Retinal pigment epithelial cell (primary cell): ENCODE measurements at regions not wholly inside any gene's neighbourhood (a gene's known extent, or its start where the extent isn't known, plus 50 kb on each side); places are given as distances from the start of the nearest gene placed in this dataset.

Source experiments
- DNase-seq: peaks from one replicate; pipeline ENCODE4 v3.0.0-alpha.2; 2010; ENCODE audit warnings: low read depth
- H3K4me3 ChIP-seq: 2 replicates; pipeline ENCODE4 v1.5.1; 2011; ENCODE audit warnings: mild to moderate bottlenecking, low read length, control low read depth, moderate library complexity
- TF ChIP-seq, protein P1 (sequence below): conservative IDR thresholded peaks from 2 replicates; pipeline ENCODE4 v1.5.1; 2011; ENCODE audit warnings: low read depth, low read length, control low read depth, inconsistent platforms

DNA sequence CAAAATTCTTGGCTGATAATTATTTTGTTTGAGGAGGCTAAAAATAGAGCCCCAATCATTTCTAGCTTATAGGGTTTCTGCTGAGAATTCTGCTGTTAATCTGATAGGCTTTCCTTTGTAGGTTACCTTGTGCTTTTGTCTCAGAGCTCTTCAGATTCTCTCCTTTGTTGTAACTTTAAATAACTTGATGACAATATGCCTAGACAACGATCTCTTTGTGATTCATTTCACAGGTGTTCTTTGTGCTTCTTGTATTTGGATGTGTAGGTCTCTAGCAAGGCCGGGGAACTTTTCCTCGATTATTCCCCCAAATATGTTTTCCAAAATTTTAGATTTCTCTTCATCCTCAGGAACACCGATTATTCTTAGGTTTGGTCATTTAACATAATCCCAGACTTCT lies 376.5 kb upstream of the MAN1A1 start:
- no peak for DNase-seq
- no peak overlapping the region for H3K4me3 ChIP-seq
- TF ChIP-seq, protein P1, sequence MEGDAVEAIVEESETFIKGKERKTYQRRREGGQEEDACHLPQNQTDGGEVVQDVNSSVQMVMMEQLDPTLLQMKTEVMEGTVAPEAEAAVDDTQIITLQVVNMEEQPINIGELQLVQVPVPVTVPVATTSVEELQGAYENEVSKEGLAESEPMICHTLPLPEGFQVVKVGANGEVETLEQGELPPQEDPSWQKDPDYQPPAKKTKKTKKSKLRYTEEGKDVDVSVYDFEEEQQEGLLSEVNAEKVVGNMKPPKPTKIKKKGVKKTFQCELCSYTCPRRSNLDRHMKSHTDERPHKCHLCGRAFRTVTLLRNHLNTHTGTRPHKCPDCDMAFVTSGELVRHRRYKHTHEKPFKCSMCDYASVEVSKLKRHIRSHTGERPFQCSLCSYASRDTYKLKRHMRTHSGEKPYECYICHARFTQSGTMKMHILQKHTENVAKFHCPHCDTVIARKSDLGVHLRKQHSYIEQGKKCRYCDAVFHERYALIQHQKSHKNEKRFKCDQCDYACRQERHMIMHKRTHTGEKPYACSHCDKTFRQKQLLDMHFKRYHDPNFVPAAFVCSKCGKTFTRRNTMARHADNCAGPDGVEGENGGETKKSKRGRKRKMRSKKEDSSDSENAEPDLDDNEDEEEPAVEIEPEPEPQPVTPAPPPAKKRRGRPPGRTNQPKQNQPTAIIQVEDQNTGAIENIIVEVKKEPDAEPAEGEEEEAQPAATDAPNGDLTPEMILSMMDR = no peak

DNA sequence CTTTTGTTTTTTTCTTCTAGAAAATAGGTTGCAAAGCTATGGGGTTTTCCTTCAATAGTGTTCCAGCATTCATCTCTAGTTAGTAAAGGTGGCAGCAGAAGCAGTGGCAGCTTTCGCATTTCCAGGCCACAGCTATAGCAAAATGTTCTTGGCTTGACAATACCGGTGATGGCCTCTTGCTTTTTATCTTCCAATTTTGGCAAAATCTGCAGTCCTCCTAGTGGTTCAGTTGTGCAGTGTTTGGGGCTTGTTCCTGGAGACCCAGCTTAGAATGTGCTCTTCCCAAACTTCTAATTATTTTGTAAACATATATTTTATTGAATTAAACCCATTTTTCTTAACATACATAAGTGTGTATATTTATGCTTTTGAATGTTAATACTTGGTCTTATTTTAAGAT lies 370.6 kb upstream of the MAN1A1 start:
- DNase-seq = no peak
- TF ChIP-seq, protein P1 = no peak
- no peak overlapping the region for H3K4me3 ChIP-seq

DNA sequence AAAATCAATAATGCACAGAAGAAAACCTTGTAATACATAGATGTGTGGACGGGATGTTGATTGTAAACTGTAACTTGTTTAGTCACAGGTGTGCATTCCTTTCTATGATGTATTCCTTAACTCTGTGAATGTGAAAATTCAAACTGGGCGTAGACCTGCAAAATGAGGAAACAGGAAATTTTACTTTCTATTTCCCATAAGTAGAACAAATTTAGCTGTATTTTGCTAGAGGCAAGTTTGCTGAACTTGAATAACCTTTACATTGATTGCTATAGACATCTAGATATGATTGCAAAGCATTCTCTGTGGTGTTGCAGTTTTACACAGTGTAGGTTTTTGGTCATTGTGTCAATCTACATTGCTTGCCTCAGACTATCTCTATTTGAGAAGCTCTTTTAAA lies 368.4 kb upstream of the MAN1A1 start:
- TF ChIP-seq, protein P1 = no peak
- no peak for DNase-seq
- no peak overlapping the region for H3K4me3 ChIP-seq

DNA sequence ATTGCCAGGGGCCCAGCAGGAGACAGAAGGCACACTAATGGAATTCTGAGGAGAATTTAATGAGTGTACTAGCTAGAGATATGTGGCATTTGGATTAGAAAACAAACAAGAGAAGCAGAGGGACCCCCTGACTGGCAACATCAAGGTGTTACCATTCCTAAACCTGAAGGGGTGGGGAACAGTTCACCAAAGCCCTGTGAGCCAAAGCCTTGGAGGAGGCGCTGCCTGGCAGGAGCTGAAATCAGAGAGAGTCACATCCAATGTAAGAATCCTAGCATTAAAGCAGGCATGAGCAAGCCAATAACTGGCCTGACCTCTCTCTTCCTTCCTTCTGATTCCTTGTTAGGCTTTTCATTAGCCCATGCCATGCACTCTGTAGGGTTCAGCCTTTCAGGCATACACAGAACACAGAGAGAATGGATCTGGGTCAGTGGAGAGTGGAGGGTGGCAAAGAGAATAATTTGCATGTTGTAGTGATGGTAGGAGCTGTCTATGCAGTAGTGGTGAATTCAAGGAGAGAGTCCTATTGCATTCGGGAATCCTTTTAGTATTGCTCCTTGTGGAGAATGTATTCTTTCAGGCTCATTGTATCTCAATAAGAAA lies 367.2 kb upstream of the MAN1A1 start:
- H3K4me3 ChIP-seq = no peak overlapping the region
- TF ChIP-seq, protein P1 = no peak
- DNase-seq = no peak

DNA sequence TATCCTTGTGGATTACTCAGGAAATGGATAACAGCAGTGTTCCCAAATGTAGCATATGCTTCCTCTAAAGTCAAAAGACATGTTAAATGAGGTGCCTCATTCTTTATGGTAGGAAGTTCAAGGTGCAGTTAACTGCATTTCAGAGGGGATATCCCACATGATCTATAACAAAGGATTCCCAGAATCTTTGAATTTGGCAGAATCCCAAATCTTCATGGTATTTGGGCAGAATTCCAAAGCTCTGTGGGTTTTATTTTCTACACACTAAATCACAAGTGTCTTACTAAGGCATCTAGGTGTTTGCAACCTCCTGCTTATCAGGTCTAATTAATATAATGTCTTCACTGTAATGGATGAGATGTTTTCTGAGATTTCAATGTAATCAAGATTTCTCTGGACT lies 364.3 kb upstream of the MAN1A1 start:
- no peak overlapping the region for H3K4me3 ChIP-seq
- DNase-seq = peak; percentile 29
- TF ChIP-seq, protein P1 = no peak

DNA sequence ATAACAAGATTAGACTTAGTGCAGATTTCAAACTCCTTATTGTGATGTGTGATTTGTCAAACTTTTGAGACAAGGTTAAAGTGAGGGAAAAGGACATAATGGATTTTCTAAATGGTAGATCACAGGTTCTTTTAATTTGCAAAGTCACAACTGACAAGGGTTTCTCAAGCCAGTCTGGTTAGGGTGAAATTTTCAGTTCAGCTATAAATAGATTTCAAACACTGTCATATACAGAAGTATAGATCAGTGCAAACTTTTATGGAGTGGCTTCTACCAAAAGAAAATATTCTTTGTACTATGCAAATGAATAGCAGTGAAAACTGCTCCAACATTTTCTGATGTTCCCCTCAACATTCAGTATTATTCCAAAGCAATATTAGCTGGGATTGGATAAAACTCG lies 337.1 kb upstream of the MAN1A1 start:
- TF ChIP-seq, protein P1 = no peak
- DNase-seq = no peak
- H3K4me3 ChIP-seq = no peak overlapping the region

DNA sequence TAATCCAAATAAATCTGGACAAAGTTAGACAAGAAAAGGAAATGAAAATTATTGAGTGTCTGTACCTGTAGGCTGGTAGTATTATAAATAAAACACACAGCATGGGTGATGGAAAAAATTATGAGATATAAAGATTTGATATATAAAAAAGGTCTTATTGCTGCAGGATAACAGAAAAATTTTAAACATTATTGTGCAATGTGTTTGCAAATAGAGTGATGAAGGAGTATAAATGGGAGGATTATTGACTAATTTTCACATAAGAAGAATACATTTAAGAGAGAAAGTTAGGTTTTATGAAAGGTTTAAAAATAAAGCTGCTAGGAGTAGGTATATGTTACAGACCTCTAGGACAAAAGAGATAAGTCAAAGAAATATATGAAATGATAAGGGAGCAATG lies 336.7 kb upstream of the MAN1A1 start:
- TF ChIP-seq, protein P1 = no peak

More for the DNA sequence above, 336.7 kb upstream of the MAN1A1 start:
- DNase-seq = no peak
- no peak overlapping the region for H3K4me3 ChIP-seq
